GM19452 (cell line): ENCODE measurements at regions not wholly inside any gene's neighbourhood (a gene's known extent, or its start where the extent isn't known, plus 50 kb on each side); places are given as distances from the start of the nearest gene placed in this dataset.
A peak's percentile ranks its signal among the peaks of the same experiment; 100 is the strongest.

Experiments used
- ATAC-seq: cut with Tn5 transposase; IDR thresholded peaks from one replicate; pipeline ENCODE4 v1.9.1; 2021; ENCODE audit not compliant: unreplicated experiment

- no peak for ATAC-seq
Observed at GRCh38 chr13:97629601-97630272, 195.8 kb downstream of the RAP2A start.

- ATAC-seq: no peak
Observed at GRCh38 chr13:97630725-97631124, 196.8 kb downstream of the RAP2A start.

GRCh38 chr13:97631158-97631557 is 197.2 kb downstream of the RAP2A start:
- peak; percentile 81 for ATAC-seq

GRCh38 chr13:97639236-97639635 is 205.3 kb downstream of the RAP2A start:
- no peak for ATAC-seq

GRCh38 chr13:97640268-97640667 is 206.3 kb downstream of the RAP2A start:
- no peak for ATAC-seq

- no peak for ATAC-seq
Observed at GRCh38 chr13:97648171-97648880, 214.4 kb downstream of the RAP2A start.

- ATAC-seq: no peak
Observed at GRCh38 chr13:97648881-97649224, 214.9 kb downstream of the RAP2A start.

GRCh38 chr13:97653443-97654140 is 219.6 kb downstream of the RAP2A start:
- no peak for ATAC-seq

- no peak for ATAC-seq
Observed at GRCh38 chr13:97654236-97654635, 220.3 kb downstream of the RAP2A start.

- no peak for ATAC-seq
Observed at GRCh38 chr13:97658556-97658955, 224.6 kb downstream of the RAP2A start.

- no peak for ATAC-seq
Observed at GRCh38 chr13:97659602-97660001, 225.6 kb downstream of the RAP2A start.

- no peak for ATAC-seq
Observed at GRCh38 chr13:97660594-97661260, 226.8 kb downstream of the RAP2A start.

GRCh38 chr13:97686594-97686993 is 252.6 kb downstream of the RAP2A start:
- no peak for ATAC-seq

GRCh38 chr13:97692628-97693027 is 258.7 kb downstream of the RAP2A start:
- ATAC-seq: no peak

- no peak for ATAC-seq
Observed at GRCh38 chr13:97695684-97696083, 257.8 kb upstream of the IPO5 start.

- no peak for ATAC-seq
Observed at GRCh38 chr13:97696921-97697320, 256.6 kb upstream of the IPO5 start.

- ATAC-seq: no peak
Observed at GRCh38 chr13:97700306-97700848, 253.1 kb upstream of the IPO5 start.

GRCh38 chr13:97702614-97703013 is 250.9 kb upstream of the IPO5 start:
- ATAC-seq: no peak

GRCh38 chr13:97710797-97711196 is 242.7 kb upstream of the IPO5 start:
- ATAC-seq: no peak

GRCh38 chr13:97712770-97713169 is 240.7 kb upstream of the IPO5 start:
- ATAC-seq: no peak

GRCh38 chr13:97715763-97716162 is 237.7 kb upstream of the IPO5 start:
- no peak for ATAC-seq
